WTC11 (cell line): ENCODE measurements at regions not wholly inside any gene's neighbourhood (a gene's known extent, or its start where the extent isn't known, plus 50 kb on each side); places are given as distances from the start of the nearest gene placed in this dataset.

Source experiments
- ATAC-seq: fragments of 200-7000 bp; cut with Tn5 transposase; 2 replicates; pipeline ENCODE4 v1.10.0; 2021; ENCODE audit warnings: mild to moderate bottlenecking, moderate library complexity
- CTCF ChIA-PET: fragments of 300-600 bp; sonication (Branson Sonifier 250); formaldehyde crosslinking; loops from one replicate; lab custom pipeline; 2021; ENCODE audit warnings: antibody characterized with exemption; lab: Charles Lee
- POLR2A ChIA-PET: fragments of 350-600 bp; sonication (Branson Sonifier 250); formaldehyde crosslinking; loops from one replicate; lab custom pipeline; 2021; ENCODE audit warnings: antibody characterized with exemption; lab: Charles Lee
- DNase-seq: peaks from one replicate; pipeline ENCODE4 v3.0.0; 2021; ENCODE audit warnings: low spot score
- H3K27ac Mint-ChIP-seq: 2 replicates; pipeline ENCODE4 v1.8.0; 2021; ENCODE audit warnings: mixed read lengths
- H3K27me3 Mint-ChIP-seq: 2 replicates; pipeline ENCODE4 v1.8.0; 2021; ENCODE audit warnings: low read depth, mild to moderate bottlenecking, moderate library complexity, mixed read lengths
- H3K36me3 Mint-ChIP-seq: 2 replicates; pipeline ENCODE4 v1.8.0; 2021; ENCODE audit warnings: mixed read lengths
- H3K4me1 Mint-ChIP-seq: 2 replicates; pipeline ENCODE4 v1.8.0; 2022; ENCODE audit warnings: mixed read lengths
- H3K4me3 Mint-ChIP-seq: 2 replicates; pipeline ENCODE4 v1.8.0; 2021; ENCODE audit warnings: mild to moderate bottlenecking, moderate library complexity, mixed read lengths
- H3K9me3 Mint-ChIP-seq: 2 replicates; pipeline ENCODE4 v1.8.0; 2021; ENCODE audit warnings: mixed read lengths
- CREB1 ChIP-seq: sonication (generic); formaldehyde crosslinking; IDR thresholded peaks from 2 replicates; pipeline ENCODE4 v1.8.0; 2023; ENCODE audit warnings: mild to moderate bottlenecking, missing genetic modification reagents
- ELF4 ChIP-seq: sonication (generic); formaldehyde crosslinking; IDR thresholded peaks from 2 replicates; pipeline ENCODE4 v1.8.1; 2022; ENCODE audit warnings: low read depth, mild to moderate bottlenecking, moderate library complexity, missing genetic modification reagents
- EMX1 ChIP-seq: fragments of 250-450 bp; sonication (Bioruptor Pico); IDR thresholded peaks from 2 replicates; pipeline ENCODE4 v1.8.0; 2021; ENCODE audit warnings: mild to moderate bottlenecking
- GABPB1 ChIP-seq: sonication (generic); formaldehyde crosslinking; IDR thresholded peaks from 2 replicates; pipeline ENCODE4 v1.8.1; 2023; ENCODE audit warnings: mild to moderate bottlenecking, missing genetic modification reagents
- GTF2I ChIP-seq: fragments of 250-450 bp; sonication (Bioruptor Pico); conservative IDR thresholded peaks from 2 replicates; pipeline ENCODE4 v1.4.0; 2021; ENCODE audit warnings: mild to moderate bottlenecking
- KAT7 ChIP-seq: sonication (generic); formaldehyde crosslinking; IDR thresholded peaks from 2 replicates; pipeline ENCODE4 v1.8.1; 2023; ENCODE audit warnings: missing genetic modification reagents, mild to moderate bottlenecking, borderline replicate concordance
- RORB ChIP-seq: fragments of 250-450 bp; sonication (Bioruptor Pico); IDR thresholded peaks from 2 replicates; pipeline ENCODE4 v1.9.0; 2021; ENCODE audit warnings: mild to moderate bottlenecking
- SMAD4 ChIP-seq: sonication (generic); formaldehyde crosslinking; IDR thresholded peaks from 2 replicates; pipeline ENCODE4 v1.8.0; 2022; ENCODE audit warnings: mild to moderate bottlenecking, missing genetic modification reagents
- TP53 ChIP-seq: sonication (generic); formaldehyde crosslinking; IDR thresholded peaks from 2 replicates; pipeline ENCODE4 v1.8.1; 2023; ENCODE audit warnings: mild to moderate bottlenecking, missing genetic modification reagents
- ZNF396 ChIP-seq: fragments of 250-450 bp; sonication (Bioruptor Pico); IDR thresholded peaks from 2 replicates; pipeline ENCODE4 v1.8.0; 2021; ENCODE audit warnings: mild to moderate bottlenecking, moderate library complexity, borderline replicate concordance
- ZNF416 ChIP-seq: fragments of 250-450 bp; sonication (Bioruptor Pico); IDR thresholded peaks from 2 replicates; pipeline ENCODE4 v1.9.0; 2021; ENCODE audit warnings: mild to moderate bottlenecking, inconsistent platforms
- ZNF671 ChIP-seq: fragments of 250-450 bp; sonication (Bioruptor Pico); IDR thresholded peaks from 2 replicates; pipeline ENCODE4 v1.8.0; 2021; ENCODE audit warnings: mild to moderate bottlenecking
- TF ChIP-seq, protein P1 (sequence below): fragments of 250-450 bp; sonication (Bioruptor Pico); IDR thresholded peaks from 2 replicates; pipeline ENCODE4 v1.9.0; 2021; ENCODE audit warnings: mild to moderate bottlenecking, borderline replicate concordance
- TF ChIP-seq, protein P2 (sequence below): sonication (generic); formaldehyde crosslinking; IDR thresholded peaks from 2 replicates; pipeline ENCODE4 v1.8.0; 2022; ENCODE audit warnings: mild to moderate bottlenecking, missing genetic modification reagents
- TF ChIP-seq, protein P3 (sequence below): sonication (generic); formaldehyde crosslinking; IDR thresholded peaks from 2 replicates; pipeline ENCODE4 v1.8.1; 2022; ENCODE audit warnings: low read depth, missing genetic modification reagents, borderline replicate concordance
- TF ChIP-seq, protein P4 (sequence below): sonication (generic); formaldehyde crosslinking; IDR thresholded peaks from 2 replicates; pipeline ENCODE4 v1.8.0; 2022; ENCODE audit warnings: mild to moderate bottlenecking, missing genetic modification reagents
- TF ChIP-seq, protein P5 (sequence below): fragments of 200-600 bp; IDR thresholded peaks from 2 replicates; pipeline ENCODE4 v1.8.0; 2022; ENCODE audit warnings: antibody characterized with exemption
- TF ChIP-seq, protein P6 (sequence below): sonication (generic); formaldehyde crosslinking; conservative IDR thresholded peaks from 2 replicates; pipeline ENCODE4 v1.8.1; 2023; ENCODE audit warnings: mild to moderate bottlenecking, low read depth, missing genetic modification reagents, moderate library complexity
- TF ChIP-seq, protein P7 (sequence below): fragments of 250-450 bp; sonication (Bioruptor Pico); IDR thresholded peaks from 2 replicates; pipeline ENCODE4 v1.9.0; 2021; ENCODE audit warnings: mild to moderate bottlenecking

DNA sequence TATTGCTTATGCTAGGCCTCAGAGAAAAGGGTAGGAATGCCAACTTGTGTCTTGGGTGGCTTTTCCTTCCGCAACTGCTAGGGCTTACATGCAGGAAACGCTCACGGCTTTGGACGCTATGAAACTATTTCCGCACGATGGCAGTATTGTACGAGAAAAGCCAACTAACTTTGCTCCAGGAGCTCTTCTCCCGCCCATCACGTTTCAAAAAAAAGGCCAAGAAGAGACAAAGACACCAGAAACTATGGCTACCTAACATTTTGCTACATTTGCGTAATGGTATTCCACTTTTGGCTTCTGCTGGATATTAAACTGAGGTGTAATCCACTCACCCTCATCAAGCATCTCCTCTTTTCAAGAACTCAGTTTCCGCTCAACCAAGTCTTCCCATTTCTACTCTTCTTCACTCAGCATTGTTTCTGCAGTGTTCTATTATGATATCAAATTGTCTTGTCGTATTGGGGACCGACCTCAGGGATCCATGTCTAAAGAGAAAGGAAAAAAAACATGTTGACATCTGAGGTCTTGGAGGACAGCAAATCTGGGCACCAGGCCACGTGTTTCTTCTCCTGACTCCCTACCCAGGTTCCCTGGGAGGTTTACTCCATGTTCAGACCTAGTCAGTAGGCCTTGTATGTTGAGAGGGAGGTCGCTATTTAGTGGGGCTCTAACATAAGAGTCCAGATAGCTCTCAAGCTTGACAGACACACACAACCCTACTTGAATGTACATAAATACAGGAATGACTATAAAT lies 239.4 kb upstream of the STK26 start:
- TF ChIP-seq, protein P1, sequence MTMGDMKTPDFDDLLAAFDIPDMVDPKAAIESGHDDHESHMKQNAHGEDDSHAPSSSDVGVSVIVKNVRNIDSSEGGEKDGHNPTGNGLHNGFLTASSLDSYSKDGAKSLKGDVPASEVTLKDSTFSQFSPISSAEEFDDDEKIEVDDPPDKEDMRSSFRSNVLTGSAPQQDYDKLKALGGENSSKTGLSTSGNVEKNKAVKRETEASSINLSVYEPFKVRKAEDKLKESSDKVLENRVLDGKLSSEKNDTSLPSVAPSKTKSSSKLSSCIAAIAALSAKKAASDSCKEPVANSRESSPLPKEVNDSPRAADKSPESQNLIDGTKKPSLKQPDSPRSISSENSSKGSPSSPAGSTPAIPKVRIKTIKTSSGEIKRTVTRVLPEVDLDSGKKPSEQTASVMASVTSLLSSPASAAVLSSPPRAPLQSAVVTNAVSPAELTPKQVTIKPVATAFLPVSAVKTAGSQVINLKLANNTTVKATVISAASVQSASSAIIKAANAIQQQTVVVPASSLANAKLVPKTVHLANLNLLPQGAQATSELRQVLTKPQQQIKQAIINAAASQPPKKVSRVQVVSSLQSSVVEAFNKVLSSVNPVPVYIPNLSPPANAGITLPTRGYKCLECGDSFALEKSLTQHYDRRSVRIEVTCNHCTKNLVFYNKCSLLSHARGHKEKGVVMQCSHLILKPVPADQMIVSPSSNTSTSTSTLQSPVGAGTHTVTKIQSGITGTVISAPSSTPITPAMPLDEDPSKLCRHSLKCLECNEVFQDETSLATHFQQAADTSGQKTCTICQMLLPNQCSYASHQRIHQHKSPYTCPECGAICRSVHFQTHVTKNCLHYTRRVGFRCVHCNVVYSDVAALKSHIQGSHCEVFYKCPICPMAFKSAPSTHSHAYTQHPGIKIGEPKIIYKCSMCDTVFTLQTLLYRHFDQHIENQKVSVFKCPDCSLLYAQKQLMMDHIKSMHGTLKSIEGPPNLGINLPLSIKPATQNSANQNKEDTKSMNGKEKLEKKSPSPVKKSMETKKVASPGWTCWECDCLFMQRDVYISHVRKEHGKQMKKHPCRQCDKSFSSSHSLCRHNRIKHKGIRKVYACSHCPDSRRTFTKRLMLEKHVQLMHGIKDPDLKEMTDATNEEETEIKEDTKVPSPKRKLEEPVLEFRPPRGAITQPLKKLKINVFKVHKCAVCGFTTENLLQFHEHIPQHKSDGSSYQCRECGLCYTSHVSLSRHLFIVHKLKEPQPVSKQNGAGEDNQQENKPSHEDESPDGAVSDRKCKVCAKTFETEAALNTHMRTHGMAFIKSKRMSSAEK (CRISPR knock-in tag), result no peak
- TF ChIP-seq ZNF416 (CRISPR knock-in tag) (no peak), GTF2I (CRISPR knock-in tag) (no peak), TP53 (CRISPR knock-in tag) (no peak), RORB (no peak), KAT7 (CRISPR knock-in tag) (no peak), ELF4 (no peak), ZNF396 (CRISPR knock-in tag) (no peak), ZNF671 (no peak), CREB1 (CRISPR knock-in tag) (no peak), GABPB1 (CRISPR knock-in tag) (no peak), SMAD4 (CRISPR knock-in tag) (no peak), EMX1 (CRISPR knock-in tag) (no peak)
- TF ChIP-seq, protein P2, sequence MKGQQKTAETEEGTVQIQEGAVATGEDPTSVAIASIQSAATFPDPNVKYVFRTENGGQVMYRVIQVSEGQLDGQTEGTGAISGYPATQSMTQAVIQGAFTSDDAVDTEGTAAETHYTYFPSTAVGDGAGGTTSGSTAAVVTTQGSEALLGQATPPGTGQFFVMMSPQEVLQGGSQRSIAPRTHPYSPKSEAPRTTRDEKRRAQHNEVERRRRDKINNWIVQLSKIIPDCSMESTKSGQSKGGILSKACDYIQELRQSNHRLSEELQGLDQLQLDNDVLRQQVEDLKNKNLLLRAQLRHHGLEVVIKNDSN (CRISPR knock-in tag), result no peak
- TF ChIP-seq, protein P3, sequence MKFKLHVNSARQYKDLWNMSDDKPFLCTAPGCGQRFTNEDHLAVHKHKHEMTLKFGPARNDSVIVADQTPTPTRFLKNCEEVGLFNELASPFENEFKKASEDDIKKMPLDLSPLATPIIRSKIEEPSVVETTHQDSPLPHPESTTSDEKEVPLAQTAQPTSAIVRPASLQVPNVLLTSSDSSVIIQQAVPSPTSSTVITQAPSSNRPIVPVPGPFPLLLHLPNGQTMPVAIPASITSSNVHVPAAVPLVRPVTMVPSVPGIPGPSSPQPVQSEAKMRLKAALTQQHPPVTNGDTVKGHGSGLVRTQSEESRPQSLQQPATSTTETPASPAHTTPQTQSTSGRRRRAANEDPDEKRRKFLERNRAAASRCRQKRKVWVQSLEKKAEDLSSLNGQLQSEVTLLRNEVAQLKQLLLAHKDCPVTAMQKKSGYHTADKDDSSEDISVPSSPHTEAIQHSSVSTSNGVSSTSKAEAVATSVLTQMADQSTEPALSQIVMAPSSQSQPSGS (CRISPR knock-in tag), result no peak
- TF ChIP-seq, protein P4, sequence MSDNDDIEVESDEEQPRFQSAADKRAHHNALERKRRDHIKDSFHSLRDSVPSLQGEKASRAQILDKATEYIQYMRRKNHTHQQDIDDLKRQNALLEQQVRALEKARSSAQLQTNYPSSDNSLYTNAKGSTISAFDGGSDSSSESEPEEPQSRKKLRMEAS (CRISPR knock-in tag), result no peak
- TF ChIP-seq, protein P5, sequence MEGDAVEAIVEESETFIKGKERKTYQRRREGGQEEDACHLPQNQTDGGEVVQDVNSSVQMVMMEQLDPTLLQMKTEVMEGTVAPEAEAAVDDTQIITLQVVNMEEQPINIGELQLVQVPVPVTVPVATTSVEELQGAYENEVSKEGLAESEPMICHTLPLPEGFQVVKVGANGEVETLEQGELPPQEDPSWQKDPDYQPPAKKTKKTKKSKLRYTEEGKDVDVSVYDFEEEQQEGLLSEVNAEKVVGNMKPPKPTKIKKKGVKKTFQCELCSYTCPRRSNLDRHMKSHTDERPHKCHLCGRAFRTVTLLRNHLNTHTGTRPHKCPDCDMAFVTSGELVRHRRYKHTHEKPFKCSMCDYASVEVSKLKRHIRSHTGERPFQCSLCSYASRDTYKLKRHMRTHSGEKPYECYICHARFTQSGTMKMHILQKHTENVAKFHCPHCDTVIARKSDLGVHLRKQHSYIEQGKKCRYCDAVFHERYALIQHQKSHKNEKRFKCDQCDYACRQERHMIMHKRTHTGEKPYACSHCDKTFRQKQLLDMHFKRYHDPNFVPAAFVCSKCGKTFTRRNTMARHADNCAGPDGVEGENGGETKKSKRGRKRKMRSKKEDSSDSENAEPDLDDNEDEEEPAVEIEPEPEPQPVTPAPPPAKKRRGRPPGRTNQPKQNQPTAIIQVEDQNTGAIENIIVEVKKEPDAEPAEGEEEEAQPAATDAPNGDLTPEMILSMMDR, result no peak
- TF ChIP-seq, protein P6, sequence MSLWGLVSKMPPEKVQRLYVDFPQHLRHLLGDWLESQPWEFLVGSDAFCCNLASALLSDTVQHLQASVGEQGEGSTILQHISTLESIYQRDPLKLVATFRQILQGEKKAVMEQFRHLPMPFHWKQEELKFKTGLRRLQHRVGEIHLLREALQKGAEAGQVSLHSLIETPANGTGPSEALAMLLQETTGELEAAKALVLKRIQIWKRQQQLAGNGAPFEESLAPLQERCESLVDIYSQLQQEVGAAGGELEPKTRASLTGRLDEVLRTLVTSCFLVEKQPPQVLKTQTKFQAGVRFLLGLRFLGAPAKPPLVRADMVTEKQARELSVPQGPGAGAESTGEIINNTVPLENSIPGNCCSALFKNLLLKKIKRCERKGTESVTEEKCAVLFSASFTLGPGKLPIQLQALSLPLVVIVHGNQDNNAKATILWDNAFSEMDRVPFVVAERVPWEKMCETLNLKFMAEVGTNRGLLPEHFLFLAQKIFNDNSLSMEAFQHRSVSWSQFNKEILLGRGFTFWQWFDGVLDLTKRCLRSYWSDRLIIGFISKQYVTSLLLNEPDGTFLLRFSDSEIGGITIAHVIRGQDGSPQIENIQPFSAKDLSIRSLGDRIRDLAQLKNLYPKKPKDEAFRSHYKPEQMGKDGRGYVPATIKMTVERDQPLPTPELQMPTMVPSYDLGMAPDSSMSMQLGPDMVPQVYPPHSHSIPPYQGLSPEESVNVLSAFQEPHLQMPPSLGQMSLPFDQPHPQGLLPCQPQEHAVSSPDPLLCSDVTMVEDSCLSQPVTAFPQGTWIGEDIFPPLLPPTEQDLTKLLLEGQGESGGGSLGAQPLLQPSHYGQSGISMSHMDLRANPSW (CRISPR knock-in tag), result no peak
- TF ChIP-seq, protein P7, sequence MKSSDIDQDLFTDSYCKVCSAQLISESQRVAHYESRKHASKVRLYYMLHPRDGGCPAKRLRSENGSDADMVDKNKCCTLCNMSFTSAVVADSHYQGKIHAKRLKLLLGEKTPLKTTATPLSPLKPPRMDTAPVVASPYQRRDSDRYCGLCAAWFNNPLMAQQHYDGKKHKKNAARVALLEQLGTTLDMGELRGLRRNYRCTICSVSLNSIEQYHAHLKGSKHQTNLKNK (CRISPR knock-in tag), result no peak
- no peak overlapping the region for H3K27ac Mint-ChIP-seq
- no peak overlapping the region for H3K4me3 Mint-ChIP-seq
- H3K9me3 Mint-ChIP-seq, result peaks cover 7% of the 10 kb centered on the region; the same call in 1 of the 2 replicates
- DNase-seq (no peak), ATAC-seq (no peak)
- H3K36me3 Mint-ChIP-seq, result peaks cover 69% of the 10 kb centered on the region
- no peaks in the 10 kb centered on the region for H3K27me3 Mint-ChIP-seq
- ChIA-PET POLR2A (no interaction called here), CTCF (no interaction called here)
- no peaks in the 10 kb centered on the region for H3K4me1 Mint-ChIP-seq
